GM19023 (cell line): ENCODE measurements at regions not wholly inside any gene's neighbourhood (a gene's known extent, or its start where the extent isn't known, plus 50 kb on each side); places are given as distances from the start of the nearest gene placed in this dataset.
"Not testable (repeated sequence)": the region's sequence is repeated elsewhere in the genome, so short reads cannot be mapped to it uniquely, and the experiment has no call there.

Experiments used
- ATAC-seq: cut with Tn5 transposase; IDR thresholded peaks from one replicate; pipeline ENCODE4 v1.9.1; 2021; ENCODE audit warnings: mild to moderate bottlenecking, moderate library complexity; ENCODE audit not compliant: unreplicated experiment

DNA sequence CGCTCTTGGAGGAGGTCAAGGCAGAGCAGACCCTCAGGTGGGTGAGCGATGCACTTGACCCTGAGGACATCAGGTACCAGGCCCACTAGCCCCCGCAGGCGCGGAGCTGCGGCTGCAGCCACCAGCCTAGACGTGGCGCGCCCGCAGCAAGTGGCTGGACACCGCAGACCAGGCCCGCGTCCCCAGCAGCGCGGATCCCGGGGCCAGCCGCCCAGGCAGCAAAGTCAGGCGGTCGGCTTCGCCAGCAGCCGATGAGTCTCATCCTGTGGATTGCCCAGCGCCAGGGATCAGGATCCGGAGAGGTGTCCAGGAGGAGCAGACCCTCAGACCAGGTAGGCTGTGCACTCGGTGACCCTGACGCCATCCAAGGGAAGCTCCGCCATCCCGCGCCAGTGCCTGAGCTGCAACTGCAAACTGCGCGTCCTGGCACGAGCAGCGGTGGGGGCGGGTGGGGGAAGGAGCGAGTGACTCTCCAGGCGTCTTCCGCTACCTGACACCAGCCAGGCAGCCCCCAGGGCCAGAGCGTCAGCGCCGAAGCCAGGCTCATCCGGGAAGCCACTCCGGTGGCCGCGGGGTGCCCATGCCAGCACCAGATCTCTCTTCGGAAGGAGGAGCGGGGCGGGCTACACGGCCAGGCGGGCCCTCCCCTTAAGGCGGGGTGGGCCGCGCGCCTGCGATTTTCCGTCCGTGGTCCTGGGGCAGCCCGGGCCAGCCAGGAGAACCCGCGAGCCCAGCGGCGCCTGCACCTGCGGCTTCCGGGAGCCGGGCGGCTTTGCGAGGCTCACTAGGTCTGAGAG lies 92.6 kb upstream of the THOC3 start:
- ATAC-seq: peak; percentile 57

DNA sequence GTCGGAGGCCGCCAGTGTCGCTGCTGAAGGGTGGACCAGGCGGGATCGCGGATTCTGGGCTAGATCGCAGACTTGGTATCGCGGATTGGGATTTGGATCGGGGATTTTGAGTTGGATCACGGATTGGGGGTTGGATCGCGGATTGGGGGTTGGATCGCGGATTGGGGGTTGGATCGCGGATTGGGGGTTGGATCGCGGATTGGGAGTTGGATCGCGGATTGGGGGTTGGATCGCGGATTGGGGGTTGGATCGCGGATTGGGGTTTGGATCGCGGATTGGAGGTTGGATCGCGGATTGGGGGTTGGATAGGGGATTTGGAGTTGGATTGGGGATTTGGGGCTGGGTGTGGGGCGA lies 93.1 kb upstream of the THOC3 start:
- not testable (repeated sequence) for ATAC-seq

DNA sequence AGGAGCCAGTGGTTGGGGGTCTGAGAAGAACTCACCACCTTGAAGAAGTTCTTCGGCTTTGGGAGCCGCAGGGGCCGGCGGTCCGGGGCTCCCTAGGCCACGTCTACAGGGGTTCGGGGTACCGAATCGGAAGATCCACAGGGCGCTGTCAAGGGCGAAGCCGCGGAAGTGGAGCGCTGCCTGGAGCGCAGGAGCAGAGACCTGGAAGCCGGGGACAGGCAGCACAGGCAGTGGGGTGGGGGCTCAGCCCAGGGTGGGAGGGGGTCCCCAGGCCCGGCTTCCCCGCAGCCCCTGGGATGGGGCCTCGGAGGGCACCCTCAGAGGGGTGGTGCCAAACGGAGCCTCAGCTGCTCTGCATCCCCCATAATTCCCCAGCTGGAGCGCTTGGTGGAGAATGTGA lies 93.5 kb upstream of the THOC3 start:
- not testable (repeated sequence) for ATAC-seq

DNA sequence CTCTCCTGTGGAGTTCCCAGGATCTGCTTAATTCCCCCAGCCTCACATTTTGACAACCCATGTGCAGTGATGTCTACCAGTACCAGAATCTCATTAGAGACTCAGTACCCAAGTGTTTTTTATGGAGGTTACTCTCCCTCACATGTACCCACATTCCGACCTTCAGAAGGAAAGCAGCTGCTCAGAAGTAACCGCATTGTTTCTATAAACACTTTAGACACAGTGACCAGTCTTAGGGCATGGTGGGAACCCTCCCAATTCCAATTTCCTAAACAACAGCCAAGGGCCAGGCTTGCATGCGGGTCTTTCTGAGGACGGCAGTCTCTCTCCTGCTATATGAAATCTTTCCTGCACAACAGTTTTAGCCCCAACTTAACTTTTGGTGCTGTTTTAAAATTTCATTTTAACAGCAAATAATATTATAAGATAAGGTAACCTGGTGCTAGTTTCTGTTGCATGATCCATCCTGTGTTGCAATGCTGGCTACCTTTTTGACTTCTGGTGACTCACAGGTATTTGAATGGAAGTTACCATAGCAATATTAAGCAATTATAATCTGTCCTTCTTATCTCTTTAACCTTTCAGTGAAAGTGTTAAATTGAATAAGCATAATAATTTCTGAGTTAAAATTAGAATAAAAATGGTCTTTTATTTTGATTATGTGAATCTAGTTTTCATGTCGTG lies 98.3 kb upstream of the THOC3 start:
- not testable (repeated sequence) for ATAC-seq

DNA sequence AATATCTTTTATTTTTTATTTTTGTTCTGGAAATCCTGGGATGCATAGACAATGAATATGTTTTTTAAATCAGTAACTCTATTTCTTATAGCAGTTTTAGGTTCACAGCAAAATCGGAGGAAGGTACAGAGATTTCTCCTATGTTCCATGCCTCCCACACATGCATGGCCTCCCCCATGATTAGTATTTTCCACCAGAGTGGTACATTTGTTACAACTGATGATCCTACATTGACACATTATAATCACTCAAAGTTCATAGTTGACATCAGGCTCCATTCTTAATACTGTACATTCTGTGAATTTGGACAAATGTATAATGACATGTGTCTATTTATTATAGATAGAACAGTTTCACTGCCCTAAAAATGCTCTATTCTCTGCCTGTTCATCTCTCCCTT lies 99.0 kb upstream of the THOC3 start:
- not testable (repeated sequence) for ATAC-seq

DNA sequence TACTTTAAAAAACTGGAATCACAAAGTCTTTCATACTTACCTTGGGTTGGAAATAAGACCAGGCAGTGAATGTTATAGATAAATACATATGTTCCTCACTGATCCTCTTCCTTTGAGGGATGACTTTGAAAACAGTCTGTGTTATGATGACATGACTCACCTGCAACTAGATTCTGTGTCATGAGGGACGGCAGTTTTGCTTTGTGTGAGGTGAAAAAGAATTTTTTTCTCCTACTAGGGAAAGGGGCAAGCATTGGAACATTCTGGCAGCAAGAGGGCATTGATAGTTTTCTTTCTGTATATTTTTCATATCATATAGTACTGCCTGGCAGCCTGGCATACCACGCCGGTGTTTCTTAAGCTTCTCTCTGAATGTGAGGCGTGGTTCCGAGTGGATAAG lies 99.8 kb upstream of the THOC3 start:
- not testable (repeated sequence) for ATAC-seq

DNA sequence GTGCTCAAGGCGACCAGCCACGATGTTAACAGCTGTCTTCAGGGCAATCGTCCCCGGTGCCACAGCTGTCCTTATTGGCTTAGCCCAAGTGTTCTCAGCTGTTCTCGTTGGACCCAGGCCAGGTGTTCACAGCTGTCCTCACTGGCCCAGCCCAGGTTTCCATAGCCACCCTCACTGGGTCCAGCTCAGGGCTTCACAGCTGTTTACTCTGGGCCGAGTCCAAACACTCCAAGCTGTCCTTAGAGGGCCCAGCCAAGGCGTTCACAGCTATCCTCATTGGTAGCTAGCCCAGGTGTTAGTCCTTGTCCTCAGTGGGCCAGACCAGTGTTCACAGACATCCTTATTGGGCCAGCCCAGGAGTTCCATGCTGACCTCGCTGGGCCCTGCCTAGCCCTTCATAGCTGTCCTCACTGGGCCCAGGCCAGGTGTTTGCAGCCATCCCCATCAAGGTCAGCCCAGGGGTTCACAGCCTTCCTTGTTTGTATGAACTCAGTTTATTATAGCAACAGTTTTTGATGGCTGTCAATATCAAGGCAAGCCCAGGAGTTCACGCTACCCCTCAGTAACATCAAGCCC lies 106.0 kb upstream of the THOC3 start:
- ATAC-seq: not testable (repeated sequence)

DNA sequence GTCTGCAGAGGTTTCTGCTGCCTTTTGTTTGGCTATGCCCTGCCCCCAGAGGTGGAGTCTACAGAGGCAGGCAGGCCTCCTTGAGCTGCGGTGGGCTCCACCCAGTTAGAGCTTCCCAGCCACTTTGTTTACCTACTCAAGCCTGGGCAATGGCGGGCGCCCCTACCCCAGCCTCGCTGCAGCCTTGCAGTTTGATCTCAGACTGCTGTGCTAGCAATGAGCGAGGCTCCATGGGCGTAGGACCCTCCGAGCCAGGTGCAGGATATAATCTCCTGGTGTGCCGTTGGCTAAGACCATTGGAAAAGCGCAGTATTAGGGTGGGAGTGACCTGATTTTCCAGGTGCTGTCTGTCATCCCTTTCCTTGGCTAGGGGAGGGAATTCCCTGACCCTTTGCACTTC lies 115.6 kb upstream of the THOC3 start:
- not testable (repeated sequence) for ATAC-seq

DNA sequence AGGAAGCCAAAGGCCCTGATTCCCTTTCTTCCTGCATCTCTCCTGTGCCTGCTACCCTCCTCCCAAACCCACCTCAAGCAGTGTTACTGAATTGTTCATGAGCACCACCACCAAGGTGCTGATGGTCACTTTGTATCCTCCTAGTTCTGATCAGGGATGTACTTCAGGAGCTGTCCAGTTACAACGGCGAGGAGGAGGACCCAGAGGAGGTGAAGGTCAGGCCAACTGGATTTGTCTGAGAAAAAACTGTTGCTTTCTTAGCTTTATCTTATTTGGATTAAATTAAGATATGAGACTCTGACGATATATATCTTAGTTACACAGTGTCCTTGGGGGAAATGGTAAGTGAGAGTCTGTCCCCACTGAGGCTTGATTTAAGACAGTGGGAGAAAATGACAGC lies 135.0 kb upstream of the THOC3 start:
- not testable (repeated sequence) for ATAC-seq

DNA sequence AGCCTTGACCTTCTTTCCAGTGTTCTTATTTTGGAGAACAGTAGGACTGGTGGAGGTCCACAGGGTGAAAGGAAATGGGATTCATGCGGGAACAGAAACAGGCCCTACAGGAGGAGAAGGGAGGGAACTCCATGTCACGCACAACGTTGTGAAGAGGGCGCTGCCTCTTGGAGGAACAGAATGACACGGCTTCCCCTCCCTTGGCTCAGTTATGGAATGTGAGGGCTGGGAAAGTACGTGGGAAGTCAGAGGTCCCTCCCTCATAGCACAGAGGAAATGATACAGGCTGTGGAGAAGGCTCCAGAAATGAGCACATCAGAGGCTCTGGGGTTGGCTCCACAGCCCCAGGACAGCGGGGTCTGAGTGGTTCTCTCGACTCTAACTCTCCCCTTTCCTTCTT lies 125.3 kb upstream of the SIMC1 start:
- not testable (repeated sequence) for ATAC-seq

DNA sequence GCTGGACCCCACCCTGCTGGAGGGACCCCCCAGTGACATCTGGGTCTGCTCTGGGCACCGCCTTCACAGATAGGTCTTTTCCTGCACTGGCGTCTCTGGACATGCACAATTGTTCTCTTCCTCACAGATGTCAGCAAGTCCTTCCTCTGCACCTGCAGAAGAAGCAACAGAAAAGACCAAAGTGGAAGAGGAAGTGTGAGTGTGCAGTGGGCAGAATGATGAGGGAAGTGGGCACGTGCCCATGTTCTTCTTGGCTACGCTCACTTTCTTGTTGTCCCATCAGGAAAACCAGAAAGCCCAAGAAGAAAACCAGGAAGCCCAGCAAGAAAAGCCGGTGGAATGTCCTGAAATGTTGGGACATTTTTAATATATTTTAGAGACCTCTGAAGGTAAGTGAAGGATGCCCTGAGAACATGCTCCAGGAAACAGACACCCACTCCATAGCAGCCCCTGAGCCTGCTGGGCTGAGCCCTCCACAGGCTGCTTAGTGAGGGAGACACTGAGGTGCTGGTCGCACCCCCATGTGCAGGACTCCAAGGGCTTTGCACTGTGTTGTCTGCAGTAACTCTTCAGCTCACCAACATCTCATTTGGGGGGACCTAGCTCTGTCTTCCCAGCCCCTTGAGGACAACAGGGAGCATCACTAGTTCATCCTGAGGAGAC lies 124.4 kb upstream of the SIMC1 start:
- not testable (repeated sequence) for ATAC-seq

DNA sequence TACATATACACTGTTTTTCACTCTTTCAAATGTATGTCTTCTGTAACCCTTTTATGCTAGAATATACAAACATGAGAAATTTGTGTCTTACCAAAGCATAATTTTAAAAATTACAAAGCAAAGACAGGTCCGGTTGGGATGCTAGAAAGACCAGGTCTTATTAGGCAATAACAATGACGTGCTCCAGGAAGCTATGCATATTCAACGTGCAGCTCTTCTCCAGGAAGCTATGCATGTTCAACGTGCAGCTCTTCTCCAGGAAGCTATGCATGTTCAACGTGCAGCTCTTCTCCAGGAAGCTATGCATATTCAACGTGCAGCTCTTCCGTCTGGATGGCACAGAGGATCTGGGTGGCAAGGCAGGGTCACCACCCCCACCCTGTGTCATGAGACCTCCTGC lies 123.4 kb upstream of the SIMC1 start:
- not testable (repeated sequence) for ATAC-seq

DNA sequence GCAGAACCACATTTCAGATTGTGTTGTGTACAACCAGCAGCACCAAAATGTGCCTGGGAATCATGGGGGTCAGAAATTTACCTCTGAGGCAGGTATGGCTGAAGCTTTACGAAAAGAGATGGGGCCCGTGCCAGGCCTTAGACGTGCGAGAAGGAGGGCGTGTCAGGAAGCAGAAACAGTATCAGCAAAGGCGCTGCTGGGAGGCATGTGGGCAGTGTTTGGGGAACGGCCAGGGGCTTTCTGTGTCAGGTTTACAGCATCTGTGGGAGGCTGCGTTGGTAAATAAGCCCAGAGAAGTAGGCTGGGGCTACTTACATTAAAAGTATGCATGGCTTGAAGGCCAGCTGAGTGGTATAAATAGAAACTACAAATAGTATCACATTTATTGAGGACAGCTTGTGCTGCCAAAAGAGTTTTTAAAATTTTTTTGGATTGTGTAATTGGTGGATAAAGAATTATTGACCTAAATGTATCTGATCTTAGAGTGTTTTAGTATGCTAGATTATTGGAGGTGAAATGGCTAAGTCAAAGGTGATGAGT lies 120.5 kb upstream of the SIMC1 start:
- ATAC-seq: not testable (repeated sequence)

DNA sequence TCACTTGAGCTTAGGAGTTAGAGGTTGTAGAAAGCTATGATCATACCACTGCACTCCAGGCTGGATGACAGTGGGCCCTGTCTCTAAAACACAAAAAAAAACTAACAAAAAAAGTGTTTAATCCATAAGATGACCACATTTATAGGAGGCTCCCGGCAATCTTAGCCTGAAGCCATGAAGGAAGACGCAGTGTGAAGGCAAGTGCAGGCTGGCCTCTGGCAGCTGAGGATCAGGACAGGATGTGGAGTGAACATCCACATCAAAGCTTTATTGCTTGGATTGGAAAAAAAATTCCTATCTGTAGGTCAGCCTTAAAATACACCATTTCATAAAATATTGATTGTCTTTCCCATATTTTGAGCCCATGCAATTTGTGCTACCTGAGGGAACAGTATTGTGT lies 115.9 kb upstream of the SIMC1 start:
- ATAC-seq: not testable (repeated sequence)

DNA sequence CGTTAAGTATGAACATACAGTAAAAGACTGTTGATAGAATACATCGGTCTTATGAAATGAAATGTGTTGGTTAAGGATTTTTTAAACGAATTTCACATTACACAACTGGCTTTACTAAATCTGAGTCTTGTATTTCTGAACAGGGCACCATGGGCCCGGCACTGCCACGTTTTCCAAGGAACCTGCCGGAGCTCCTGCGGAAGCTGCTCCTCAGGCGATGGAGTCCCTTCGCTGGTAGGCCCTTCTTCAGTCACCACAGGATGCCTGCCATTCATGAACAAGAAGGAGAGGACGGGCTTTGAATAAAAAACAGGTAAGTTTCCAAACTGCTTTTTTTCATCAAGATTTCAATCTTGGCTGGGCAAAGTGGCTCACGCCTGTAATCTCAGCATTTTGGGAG lies 114.1 kb upstream of the SIMC1 start:
- ATAC-seq: not testable (repeated sequence)

DNA sequence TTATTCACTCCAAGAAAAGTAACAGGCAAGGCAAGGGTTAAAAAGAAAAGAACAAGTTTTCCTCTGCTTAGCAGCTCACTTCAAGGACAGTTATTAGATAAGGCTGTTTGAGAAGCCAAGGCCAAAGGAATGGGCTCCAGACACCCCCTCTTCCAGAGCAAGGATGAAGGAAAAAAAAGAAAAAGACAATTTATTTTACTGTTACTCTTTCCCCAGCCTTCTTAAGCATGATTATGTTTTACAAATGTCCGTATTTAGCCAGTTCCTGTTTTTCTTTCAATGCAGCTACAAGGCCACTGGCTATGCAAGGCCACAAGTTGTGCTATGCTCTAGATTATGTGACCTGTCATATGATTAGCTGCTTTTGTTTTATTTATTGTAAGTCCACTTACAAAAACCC lies 106.5 kb upstream of the SIMC1 start:
- ATAC-seq: no peak

DNA sequence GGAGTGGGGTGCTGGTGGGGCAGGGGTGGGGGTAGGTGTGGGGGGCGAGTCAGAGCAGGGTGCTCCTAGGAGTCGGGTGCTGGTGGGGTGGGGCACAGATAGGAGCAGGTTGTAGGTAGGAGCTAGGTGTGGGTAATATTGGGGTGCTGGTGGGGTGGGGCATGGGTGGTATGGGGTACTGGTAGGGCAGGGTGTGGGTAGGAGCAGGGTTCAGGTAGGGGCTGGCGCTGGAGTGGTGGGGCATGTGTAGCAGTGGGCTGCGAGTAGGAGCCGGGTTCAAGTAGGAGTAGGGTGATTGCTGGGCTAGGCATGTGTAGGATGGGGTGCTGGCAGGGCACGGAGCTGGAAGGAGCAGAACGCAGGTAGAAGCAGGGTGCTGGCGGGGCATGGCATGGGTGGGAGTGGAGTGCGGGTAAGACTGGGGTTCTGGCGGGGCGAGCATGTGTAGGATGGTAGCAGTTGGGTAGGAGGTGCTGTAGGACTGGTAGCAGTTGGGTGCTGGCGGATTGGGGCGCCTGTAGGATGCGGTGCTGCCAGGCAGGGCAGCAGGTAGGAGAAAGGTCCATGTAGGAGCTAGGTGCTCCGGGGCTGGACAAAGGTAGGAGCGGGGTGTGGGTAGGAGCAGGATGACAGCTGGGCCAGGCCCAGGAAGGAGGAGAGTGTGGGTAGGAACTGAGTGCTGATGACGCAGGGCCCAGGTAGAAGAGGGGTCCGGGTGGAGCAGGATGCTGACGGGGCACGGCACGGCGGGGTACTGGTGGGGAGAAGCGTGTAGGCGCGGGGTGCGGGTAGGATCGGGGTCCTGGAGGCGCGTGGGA lies 105.5 kb upstream of the SIMC1 start:
- no peak for ATAC-seq

DNA sequence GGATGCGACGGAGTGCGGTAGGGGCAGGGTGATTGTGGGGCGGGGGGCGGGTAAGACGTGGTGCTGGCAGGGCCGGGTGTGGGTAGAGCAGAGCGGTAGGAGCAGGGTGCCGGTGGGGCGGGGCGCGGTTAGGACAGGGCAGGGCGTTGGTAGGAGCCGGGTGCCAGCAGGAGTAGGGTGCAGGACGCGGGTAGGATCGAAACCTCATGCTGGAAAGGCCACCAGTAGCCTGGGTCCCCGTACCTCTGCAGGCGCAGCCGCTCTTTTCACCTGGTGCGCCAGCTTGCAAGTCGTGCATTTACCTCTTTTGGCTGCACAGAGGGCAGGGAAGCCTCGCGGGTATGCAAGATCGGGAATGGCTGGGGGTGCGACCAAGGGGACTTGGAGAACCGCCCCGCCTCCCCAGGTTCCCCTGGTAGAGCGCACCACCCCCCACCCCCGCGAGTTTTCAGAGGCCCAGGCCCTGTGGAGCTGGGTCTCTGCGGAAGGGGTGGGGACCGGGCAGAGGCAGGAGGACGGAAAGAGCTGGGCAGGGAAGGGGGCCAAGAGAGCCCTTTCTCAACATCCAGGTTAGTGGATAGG lies 104.8 kb upstream of the SIMC1 start:
- ATAC-seq: no peak

DNA sequence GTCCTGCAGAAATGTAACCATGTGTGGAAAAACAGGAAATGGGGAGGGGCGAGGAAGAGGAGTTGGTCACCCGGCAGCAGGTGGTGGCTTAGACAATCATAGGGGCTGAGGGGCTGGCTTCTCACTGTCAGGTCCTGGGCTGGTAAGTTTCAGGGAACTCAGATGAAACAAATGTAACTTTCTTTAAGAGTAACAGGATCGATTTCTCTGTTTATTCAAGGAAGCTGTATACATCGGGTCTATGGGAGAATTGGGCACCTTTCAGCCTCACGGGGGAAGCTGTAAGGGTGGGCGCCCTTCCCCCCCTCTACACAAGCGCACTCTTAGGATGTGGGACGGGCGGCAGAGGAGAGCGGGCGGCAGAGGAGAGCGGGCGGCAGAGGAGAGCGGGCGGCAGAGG lies 104.3 kb upstream of the SIMC1 start:
- no peak for ATAC-seq
